ENCODE measurements at regions not wholly inside any gene's neighbourhood (a gene's known extent, or its start where the extent isn't known, plus 50 kb on each side); places are given as distances from the start of the nearest gene placed in this dataset.

GRCh38 chr15:96126859-96127258 lies 203.6 kb upstream of the NR2F2 start:
- TF ChIP-seq EZH2 (IDR thresholded peaks at IDR 0.05; ENCODE audit: low read length) = no peak
- no peak for TF ChIP-seq CTCF (optimal IDR thresholded peaks at IDR 0.05 in 1 of 3, IDR thresholded peaks at IDR 0.05 in 1 of 3, conservative IDR thresholded peaks at IDR 0.05 in 1 of 3; ENCODE audit: extremely low read depth in 1 of 3, insufficient read depth in 2 of 3, low read length in 3 of 3)

Data from keratinocyte (primary cell).